ENCODE measurements at regions not wholly inside any gene's neighbourhood (a gene's known extent, or its start where the extent isn't known, plus 50 kb on each side); places are given as distances from the start of the nearest gene placed in this dataset.

- peak; percentile 39; the same call in 1 of the 3 replicates for ATAC-seq
- TF ChIP-seq ZFP3 (CRISPR knock-in tag; IDR thresholded peaks at IDR 0.05) (no peak), POU6F1 (CRISPR knock-in tag; IDR thresholded peaks at IDR 0.05; ENCODE audit: borderline replicate concordance, low read depth) (no peak), SNAI2 (CRISPR knock-in tag; IDR thresholded peaks at IDR 0.05) (no peak)
These were observed 295.4 kb downstream of the CSNK1G3 start for GRCh38 chr5:123807177-123807945.

DNA sequence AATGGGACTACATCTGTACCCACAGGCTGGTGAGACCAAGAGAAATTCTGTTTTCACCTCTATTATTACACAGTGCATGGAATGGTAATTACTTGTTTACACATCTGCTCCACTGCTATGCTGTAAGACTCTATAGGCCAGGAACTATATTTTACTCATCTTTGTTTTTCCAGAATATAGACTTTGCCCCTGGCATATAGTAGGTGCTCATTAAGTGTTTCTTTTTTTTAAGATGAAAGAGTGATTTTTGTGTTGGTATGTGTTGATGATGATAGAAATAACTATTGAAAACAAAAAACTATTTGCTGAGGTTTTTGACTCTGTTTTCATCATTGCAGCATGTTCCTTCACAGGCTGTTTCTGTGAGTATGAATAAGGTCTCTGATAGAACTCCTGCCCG is 294.7 kb downstream of the CSNK1G3 start:
- no peak for ATAC-seq
- TF ChIP-seq ARNTL (CRISPR knock-in tag; IDR thresholded peaks at IDR 0.05; ENCODE audit: borderline replicate concordance, low read depth) (no peak), TOX (CRISPR knock-in tag; IDR thresholded peaks at IDR 0.05; ENCODE audit: borderline replicate concordance) (no peak), ZFP30 (CRISPR knock-in tag; IDR thresholded peaks at IDR 0.05) (no peak), ISL1 (CRISPR knock-in tag; IDR thresholded peaks at IDR 0.05) (no peak), ZNF565 (CRISPR knock-in tag; conservative IDR thresholded peaks at IDR 0.05; ENCODE audit: low read depth) (no peak), OSR1 (CRISPR knock-in tag; IDR thresholded peaks at IDR 0.05) (no peak), ZNF8 (CRISPR knock-in tag; IDR thresholded peaks at IDR 0.05) (no peak), GLIS3 (CRISPR knock-in tag; IDR thresholded peaks at IDR 0.05) (no peak), POU6F1 (CRISPR knock-in tag; IDR thresholded peaks at IDR 0.05; ENCODE audit: borderline replicate concordance, low read depth) (no peak), ZC3H10 (CRISPR knock-in tag; IDR thresholded peaks at IDR 0.05) (no peak), TSHZ2 (CRISPR knock-in tag; IDR thresholded peaks at IDR 0.05) (no peak), RARB (CRISPR knock-in tag; IDR thresholded peaks at IDR 0.05) (no peak), ZFP3 (CRISPR knock-in tag; IDR thresholded peaks at IDR 0.05) (no peak), TCF4 (CRISPR knock-in tag; IDR thresholded peaks at IDR 0.05; ENCODE audit: borderline replicate concordance) (no peak), CREB5 (CRISPR knock-in tag; IDR thresholded peaks at IDR 0.05; ENCODE audit: low read depth) (no peak), PPARA (CRISPR knock-in tag; IDR thresholded peaks at IDR 0.05; ENCODE audit: borderline replicate concordance) (no peak), ESRRG (CRISPR knock-in tag; IDR thresholded peaks at IDR 0.05) (no peak)
- TF ChIP-seq, protein P1, sequence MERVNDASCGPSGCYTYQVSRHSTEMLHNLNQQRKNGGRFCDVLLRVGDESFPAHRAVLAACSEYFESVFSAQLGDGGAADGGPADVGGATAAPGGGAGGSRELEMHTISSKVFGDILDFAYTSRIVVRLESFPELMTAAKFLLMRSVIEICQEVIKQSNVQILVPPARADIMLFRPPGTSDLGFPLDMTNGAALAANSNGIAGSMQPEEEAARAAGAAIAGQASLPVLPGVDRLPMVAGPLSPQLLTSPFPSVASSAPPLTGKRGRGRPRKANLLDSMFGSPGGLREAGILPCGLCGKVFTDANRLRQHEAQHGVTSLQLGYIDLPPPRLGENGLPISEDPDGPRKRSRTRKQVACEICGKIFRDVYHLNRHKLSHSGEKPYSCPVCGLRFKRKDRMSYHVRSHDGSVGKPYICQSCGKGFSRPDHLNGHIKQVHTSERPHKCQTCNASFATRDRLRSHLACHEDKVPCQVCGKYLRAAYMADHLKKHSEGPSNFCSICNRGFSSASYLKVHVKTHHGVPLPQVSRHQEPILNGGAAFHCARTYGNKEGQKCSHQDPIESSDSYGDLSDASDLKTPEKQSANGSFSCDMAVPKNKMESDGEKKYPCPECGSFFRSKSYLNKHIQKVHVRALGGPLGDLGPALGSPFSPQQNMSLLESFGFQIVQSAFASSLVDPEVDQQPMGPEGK (CRISPR knock-in tag; IDR thresholded peaks at IDR 0.05; ENCODE audit: borderline replicate concordance), result no peak

DNA sequence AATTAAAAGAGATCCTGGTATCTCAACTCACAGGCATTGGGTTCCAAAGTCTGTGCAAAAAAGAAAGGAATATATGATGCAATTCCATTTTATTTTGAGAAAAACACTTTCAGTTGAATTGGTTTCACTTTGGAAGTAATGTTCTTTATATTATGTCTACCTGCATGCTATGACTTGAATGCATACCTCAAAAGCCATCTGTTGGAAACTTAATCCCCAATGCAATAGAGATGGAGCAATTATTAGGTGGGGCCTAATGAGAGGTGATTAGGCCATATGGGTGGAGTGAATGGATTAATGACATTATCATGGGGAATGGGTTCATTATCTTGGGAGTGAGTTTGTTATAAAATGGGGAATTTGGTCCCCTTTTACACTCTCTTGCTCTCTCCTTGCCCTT is 293.3 kb downstream of the CSNK1G3 start:
- ATAC-seq, result no peak
- TF ChIP-seq TSHZ2 (CRISPR knock-in tag; IDR thresholded peaks at IDR 0.05), result no peak
- no peak for TF ChIP-seq ISL1 (CRISPR knock-in tag; IDR thresholded peaks at IDR 0.05)
- TF ChIP-seq ZNF70 (CRISPR knock-in tag; IDR thresholded peaks at IDR 0.05), result no peak
- TF ChIP-seq, protein P1 (CRISPR knock-in tag; IDR thresholded peaks at IDR 0.05; ENCODE audit: borderline replicate concordance), result no peak
- no peak for TF ChIP-seq SNAI2 (CRISPR knock-in tag; IDR thresholded peaks at IDR 0.05)
- no peak for TF ChIP-seq ESRRG (CRISPR knock-in tag; IDR thresholded peaks at IDR 0.05)
- TF ChIP-seq CREB5 (CRISPR knock-in tag; IDR thresholded peaks at IDR 0.05; ENCODE audit: low read depth), result no peak
- TF ChIP-seq PPARA (CRISPR knock-in tag; IDR thresholded peaks at IDR 0.05; ENCODE audit: borderline replicate concordance), result no peak
- no peak for TF ChIP-seq ZC3H10 (CRISPR knock-in tag; IDR thresholded peaks at IDR 0.05)
- TF ChIP-seq BACH2 (CRISPR knock-in tag; IDR thresholded peaks at IDR 0.05; ENCODE audit: borderline replicate concordance), result no peak
